Transverse colon (tissue), 4 donors: ENCODE measurements at regions not wholly inside any gene's neighbourhood (a gene's known extent, or its start where the extent isn't known, plus 50 kb on each side); places are given as distances from the start of the nearest gene placed in this dataset.
"Not testable (repeated sequence)": the region's sequence is repeated elsewhere in the genome, so short reads cannot be mapped to it uniquely, and the experiment has no call there.

ENCODE experiments used
- EP300 ChIP-seq: sonication (generic); formaldehyde crosslinking; IDR thresholded peaks from one replicate; pipeline ENCODE4 v1.6.1; 2017; ENCODE audit warnings: antibody characterized with exemption, low read depth
- POLR2A ChIP-seq: fragments of 450-650 bp; IDR thresholded peaks from one replicate; pipeline ENCODE4 v1.6.1; 2016; ENCODE audit warnings: antibody characterized with exemption, mild to moderate bottlenecking, moderate library complexity
- POLR2AphosphoS5 ChIP-seq, 3 donors: sonication (generic); formaldehyde crosslinking; IDR thresholded peaks; one replicate each; pipeline ENCODE4 v1.6.1; 2016; ENCODE audit warnings: antibody characterized with exemption in 3 of 3
- TF ChIP-seq, protein P1 (sequence below), 5 experiments: fragments of 200-600 bp in 3 of 5; fragments of 450-650 bp in 2 of 5; sonication (generic) in 3 of 5; IDR thresholded peaks; 1 replicate in 2 of 5; 2 replicates in 3 of 5; pipeline ENCODE4 v1.5.1; 2016 to 2017; ENCODE audit warnings: antibody characterized with exemption in 5 of 5, inconsistent platforms in 3 of 5, mild to moderate bottlenecking in 2 of 5, moderate library complexity in 1 of 5

DNA sequence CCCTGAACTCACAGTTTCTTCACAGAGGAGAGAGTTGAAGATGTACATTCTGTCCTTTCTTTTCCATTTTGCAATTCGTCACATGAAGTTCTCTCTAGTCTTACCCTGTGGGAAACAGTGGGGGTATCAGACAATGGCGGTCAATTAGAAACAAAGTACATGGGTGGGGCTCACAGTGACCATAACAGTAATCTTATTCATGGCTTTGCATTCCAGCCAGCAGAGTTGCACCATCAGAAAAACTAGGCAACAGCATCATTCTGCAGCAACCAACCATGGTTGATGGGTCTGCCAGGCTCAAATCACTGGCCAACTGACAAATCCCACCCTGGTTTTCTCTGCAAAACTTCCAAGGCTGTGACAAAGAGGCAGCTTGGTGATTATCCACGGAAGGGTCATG lies 414.7 kb upstream of the TSPY4 start:
- TF ChIP-seq, protein P1, sequence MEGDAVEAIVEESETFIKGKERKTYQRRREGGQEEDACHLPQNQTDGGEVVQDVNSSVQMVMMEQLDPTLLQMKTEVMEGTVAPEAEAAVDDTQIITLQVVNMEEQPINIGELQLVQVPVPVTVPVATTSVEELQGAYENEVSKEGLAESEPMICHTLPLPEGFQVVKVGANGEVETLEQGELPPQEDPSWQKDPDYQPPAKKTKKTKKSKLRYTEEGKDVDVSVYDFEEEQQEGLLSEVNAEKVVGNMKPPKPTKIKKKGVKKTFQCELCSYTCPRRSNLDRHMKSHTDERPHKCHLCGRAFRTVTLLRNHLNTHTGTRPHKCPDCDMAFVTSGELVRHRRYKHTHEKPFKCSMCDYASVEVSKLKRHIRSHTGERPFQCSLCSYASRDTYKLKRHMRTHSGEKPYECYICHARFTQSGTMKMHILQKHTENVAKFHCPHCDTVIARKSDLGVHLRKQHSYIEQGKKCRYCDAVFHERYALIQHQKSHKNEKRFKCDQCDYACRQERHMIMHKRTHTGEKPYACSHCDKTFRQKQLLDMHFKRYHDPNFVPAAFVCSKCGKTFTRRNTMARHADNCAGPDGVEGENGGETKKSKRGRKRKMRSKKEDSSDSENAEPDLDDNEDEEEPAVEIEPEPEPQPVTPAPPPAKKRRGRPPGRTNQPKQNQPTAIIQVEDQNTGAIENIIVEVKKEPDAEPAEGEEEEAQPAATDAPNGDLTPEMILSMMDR (IDR thresholded peaks at IDR 0.05) = not testable (repeated sequence)
- TF ChIP-seq EP300; POLR2A; POLR2AphosphoS5 (IDR thresholded peaks at IDR 0.05): not testable (repeated sequence)
